ENCODE measurements at regions not wholly inside any gene's neighbourhood (a gene's known extent, or its start where the extent isn't known, plus 50 kb on each side); places are given as distances from the start of the nearest gene placed in this dataset.

GRCh38 chr5:124912638-124913328 is 166.3 kb upstream of the ZNF608 start:
- TF ChIP-seq CTCF (IDR thresholded peaks at IDR 0.05) (no peak), MAX (IDR thresholded peaks at IDR 0.05) (no peak), EP300 (IDR thresholded peaks at IDR 0.05) (no peak), RCOR1 (IDR thresholded peaks at IDR 0.05; ENCODE audit: low read depth, low read length) (no peak), JUN (IDR thresholded peaks at IDR 0.05) (no peak), JUNB (IDR thresholded peaks at IDR 0.05) (no peak), SMC3 (IDR thresholded peaks at IDR 0.05) (no peak), RAD21 (conservative IDR thresholded peaks at IDR 0.05 in 1 of 2, IDR thresholded peaks at IDR 0.05 in 1 of 2) (no peak), MYC (IDR thresholded peaks at IDR 0.05; ENCODE audit: borderline replicate concordance, low read length) (no peak)
